ENCODE measurements at regions not wholly inside any gene's neighbourhood (a gene's known extent, or its start where the extent isn't known, plus 50 kb on each side); places are given as distances from the start of the nearest gene placed in this dataset.

DNA sequence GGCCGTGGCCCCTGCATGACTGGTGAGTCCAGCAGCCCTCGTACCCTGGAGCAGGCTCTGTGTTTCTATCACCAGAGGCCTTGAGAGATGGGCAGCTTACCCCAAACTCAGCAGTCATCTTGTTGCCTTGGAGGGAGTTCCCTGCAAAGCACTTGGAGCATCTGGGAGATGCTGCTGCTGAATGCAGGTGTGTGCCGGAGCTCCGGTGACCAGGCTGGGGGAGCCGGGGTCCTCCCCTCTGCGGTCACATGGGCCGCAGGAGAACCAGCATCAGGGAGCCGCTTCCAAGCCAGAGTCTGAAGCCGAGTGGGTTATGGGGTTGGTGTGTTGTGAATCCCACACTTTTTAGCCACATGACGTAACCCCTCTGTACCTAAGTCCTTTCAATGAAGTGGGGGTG is 82.8 kb downstream of the TEX29 start:
- TF ChIP-seq, protein P1, sequence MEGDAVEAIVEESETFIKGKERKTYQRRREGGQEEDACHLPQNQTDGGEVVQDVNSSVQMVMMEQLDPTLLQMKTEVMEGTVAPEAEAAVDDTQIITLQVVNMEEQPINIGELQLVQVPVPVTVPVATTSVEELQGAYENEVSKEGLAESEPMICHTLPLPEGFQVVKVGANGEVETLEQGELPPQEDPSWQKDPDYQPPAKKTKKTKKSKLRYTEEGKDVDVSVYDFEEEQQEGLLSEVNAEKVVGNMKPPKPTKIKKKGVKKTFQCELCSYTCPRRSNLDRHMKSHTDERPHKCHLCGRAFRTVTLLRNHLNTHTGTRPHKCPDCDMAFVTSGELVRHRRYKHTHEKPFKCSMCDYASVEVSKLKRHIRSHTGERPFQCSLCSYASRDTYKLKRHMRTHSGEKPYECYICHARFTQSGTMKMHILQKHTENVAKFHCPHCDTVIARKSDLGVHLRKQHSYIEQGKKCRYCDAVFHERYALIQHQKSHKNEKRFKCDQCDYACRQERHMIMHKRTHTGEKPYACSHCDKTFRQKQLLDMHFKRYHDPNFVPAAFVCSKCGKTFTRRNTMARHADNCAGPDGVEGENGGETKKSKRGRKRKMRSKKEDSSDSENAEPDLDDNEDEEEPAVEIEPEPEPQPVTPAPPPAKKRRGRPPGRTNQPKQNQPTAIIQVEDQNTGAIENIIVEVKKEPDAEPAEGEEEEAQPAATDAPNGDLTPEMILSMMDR (conservative IDR thresholded peaks at IDR 0.05; ENCODE audit: low read depth in 2 of 2), result no peak
- TF ChIP-seq EZH2phosphoT487 (IDR thresholded peaks at IDR 0.05; ENCODE audit: unreplicated experiment) (no peak), EZH2 (IDR thresholded peaks at IDR 0.05; ENCODE audit: low read depth, unreplicated experiment) (no peak), POLR2AphosphoS5 (IDR thresholded peaks at IDR 0.05; ENCODE audit: low read depth) (no peak)
- TF ChIP-seq, protein P2, sequence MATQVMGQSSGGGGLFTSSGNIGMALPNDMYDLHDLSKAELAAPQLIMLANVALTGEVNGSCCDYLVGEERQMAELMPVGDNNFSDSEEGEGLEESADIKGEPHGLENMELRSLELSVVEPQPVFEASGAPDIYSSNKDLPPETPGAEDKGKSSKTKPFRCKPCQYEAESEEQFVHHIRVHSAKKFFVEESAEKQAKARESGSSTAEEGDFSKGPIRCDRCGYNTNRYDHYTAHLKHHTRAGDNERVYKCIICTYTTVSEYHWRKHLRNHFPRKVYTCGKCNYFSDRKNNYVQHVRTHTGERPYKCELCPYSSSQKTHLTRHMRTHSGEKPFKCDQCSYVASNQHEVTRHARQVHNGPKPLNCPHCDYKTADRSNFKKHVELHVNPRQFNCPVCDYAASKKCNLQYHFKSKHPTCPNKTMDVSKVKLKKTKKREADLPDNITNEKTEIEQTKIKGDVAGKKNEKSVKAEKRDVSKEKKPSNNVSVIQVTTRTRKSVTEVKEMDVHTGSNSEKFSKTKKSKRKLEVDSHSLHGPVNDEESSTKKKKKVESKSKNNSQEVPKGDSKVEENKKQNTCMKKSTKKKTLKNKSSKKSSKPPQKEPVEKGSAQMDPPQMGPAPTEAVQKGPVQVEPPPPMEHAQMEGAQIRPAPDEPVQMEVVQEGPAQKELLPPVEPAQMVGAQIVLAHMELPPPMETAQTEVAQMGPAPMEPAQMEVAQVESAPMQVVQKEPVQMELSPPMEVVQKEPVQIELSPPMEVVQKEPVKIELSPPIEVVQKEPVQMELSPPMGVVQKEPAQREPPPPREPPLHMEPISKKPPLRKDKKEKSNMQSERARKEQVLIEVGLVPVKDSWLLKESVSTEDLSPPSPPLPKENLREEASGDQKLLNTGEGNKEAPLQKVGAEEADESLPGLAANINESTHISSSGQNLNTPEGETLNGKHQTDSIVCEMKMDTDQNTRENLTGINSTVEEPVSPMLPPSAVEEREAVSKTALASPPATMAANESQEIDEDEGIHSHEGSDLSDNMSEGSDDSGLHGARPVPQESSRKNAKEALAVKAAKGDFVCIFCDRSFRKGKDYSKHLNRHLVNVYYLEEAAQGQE (IDR thresholded peaks at IDR 0.05; ENCODE audit: unreplicated experiment), result no peak

Data from GM23338 (cell line).